Spleen (tissue), 11 donors: ENCODE measurements at regions not wholly inside any gene's neighbourhood (a gene's known extent, or its start where the extent isn't known, plus 50 kb on each side); places are given as distances from the start of the nearest gene placed in this dataset.

Experiments used
- DNase-seq: peaks from one replicate; pipeline ENCODE4 v3.0.0-alpha.2; 2020
- H3K27ac ChIP-seq, 8 donors: fragments of 200-600 bp; sonication (generic) in 7 of 8; 1 replicate in 4 of 8; 2 replicates in 4 of 8; pipeline versions ENCODE4 v1.5.0 to v1.8.0; 2016 to 2021; ENCODE audit warnings: inconsistent platforms in 4 of 8, mild to moderate bottlenecking in 4 of 8, moderate library complexity in 1 of 8
- H3K27me3 ChIP-seq, 7 donors: fragments of 200-600 bp; sonication (generic) in 6 of 7; replicated peaks in 1 of 7; 1 replicate in 4 of 7; 2 replicates in 3 of 7; pipeline versions ENCODE4 v1.5.0 to v1.8.0; 2016 to 2021; ENCODE audit warnings: inconsistent platforms in 3 of 7, mild to moderate bottlenecking in 1 of 7
- H3K36me3 ChIP-seq, 6 donors: fragments of 200-600 bp; sonication (generic) in 5 of 6; 1 replicate in 4 of 6; 2 replicates in 2 of 6; pipeline versions ENCODE4 v1.5.0 to v1.8.0; 2016 to 2021; ENCODE audit warnings: inconsistent platforms in 2 of 6
- H3K4me1 ChIP-seq, 6 donors: fragments of 200-600 bp; sonication (generic) in 5 of 6; 1 replicate in 3 of 6; 2 replicates in 3 of 6; pipeline versions ENCODE4 v1.5.0 to v1.8.0; 2016 to 2021; ENCODE audit warnings: inconsistent platforms in 3 of 6
- H3K4me3 ChIP-seq, 8 donors: fragments of 200-600 bp; sonication (generic) in 7 of 8; 1 replicate in 4 of 8; 2 replicates in 4 of 8; pipeline versions ENCODE4 v1.5.0 to v1.8.0; 2016 to 2021; ENCODE audit warnings: inconsistent platforms in 4 of 8, mild to moderate bottlenecking in 4 of 8, moderate library complexity in 2 of 8
- H3K9me3 ChIP-seq, 8 donors: fragments of 200-600 bp; sonication (generic) in 7 of 8; 1 replicate in 4 of 8; 2 replicates in 4 of 8; pipeline versions ENCODE4 v1.5.0 to v1.8.0; 2016 to 2021; ENCODE audit warnings: inconsistent platforms in 4 of 8
- CTCF ChIP-seq, 11 experiments: fragments of 200-600 bp in 7 of 11; fragments of 450-650 bp in 4 of 11; sonication (generic) in 4 of 11; IDR thresholded peaks in 8 of 11; conservative IDR thresholded peaks in 3 of 11; 1 replicate in 7 of 11; 2 replicates in 4 of 11; pipeline versions ENCODE4 v1.4.0 to v1.8.0; 2016 to 2021; ENCODE audit warnings: antibody characterized with exemption in 11 of 11, inconsistent platforms in 4 of 11, mild to moderate bottlenecking in 1 of 11
- POLR2A ChIP-seq, 3 donors: fragments of 450-650 bp; IDR thresholded peaks; one replicate each; pipeline ENCODE4 v1.5.1; 2017; ENCODE audit warnings: antibody characterized with exemption in 3 of 3, mild to moderate bottlenecking in 1 of 3
- POLR2AphosphoS5 ChIP-seq, 3 donors: sonication (generic); formaldehyde crosslinking; IDR thresholded peaks; one replicate each; pipeline ENCODE4 v1.5.1; 2017; ENCODE audit warnings: antibody characterized with exemption in 3 of 3
- WGBS, 5 donors: extraction: QIAGEN DNeasy Blood & Tissue Kit in 3 of 5; methylation state at CpG; one replicate each; pipeline versions ENCODE4 v1.1.5 to v1.1.7; 2013 to 2018; 5-methylcytosine and 5-hydroxymethylcytosine counted together
- intact Hi-C: fragments of 100-400 bp; cut with DNase I; formaldehyde crosslinking; loops from one replicate; pipeline ENCODE4 v1.15.0; 2023; ENCODE audit warnings: low total_unique reads
- donor health status: healthy with polysubstance abuse.
- donor health status: DM: no; HTN: no; CAD: no; lungs with moderate emphysema.
- donor health status: DM: no; HTN: no; CAD: no.
- donor health status: Bipolar disorder and iron deficiency.
- donor health status: healthy.
- donor health status: DM: no; HTN: no; CAD: no.
- donor health status: DM: yes; HTN: yes; CAD: no.

- Histone ChIP-seq H3K36me3 (no peaks in the 10 kb centered on the region), H3K27me3 (no peaks in the 10 kb centered on the region), H3K4me3 (no peak overlapping the region), H3K27ac (no peak overlapping the region), H3K9me3 (peaks cover 0 to 9% (median 0%) of the 10 kb centered on the region in 8 donors), H3K4me1 (no peaks in the 10 kb centered on the region)
- intact Hi-C loops: no loop called here
- no peak for DNase-seq
- WGBS, 5 donors: 35 to 79% (median 68%) methylated on average over 2 of the region's 2 CpGs
- TF ChIP-seq POLR2AphosphoS5 (IDR thresholded peaks at IDR 0.05): no peak
- no peak for TF ChIP-seq CTCF (IDR thresholded peaks at IDR 0.05 in 8 of 11, conservative IDR thresholded peaks at IDR 0.05 in 3 of 11)
- TF ChIP-seq POLR2A (IDR thresholded peaks at IDR 0.05): no peak
These were observed 1757.3 kb downstream of the PCDH7 start for GRCh38 chr4:32477518-32477917.

- H3K36me3 ChIP-seq: no peaks in the 10 kb centered on the region
- WGBS, 5 donors: 8 to 17% (median 12%) methylated on average over 2 of the region's 2 CpGs
- DNase-seq: no peak
- H3K27me3 ChIP-seq: no peaks in the 10 kb centered on the region
- H3K4me1 ChIP-seq: no peaks in the 10 kb centered on the region
- TF ChIP-seq POLR2A (IDR thresholded peaks at IDR 0.05): no peak
- TF ChIP-seq POLR2AphosphoS5 (IDR thresholded peaks at IDR 0.05): no peak
- TF ChIP-seq CTCF (IDR thresholded peaks at IDR 0.05 in 8 of 11, conservative IDR thresholded peaks at IDR 0.05 in 3 of 11): no peak
- no peak overlapping the region for H3K27ac ChIP-seq
- H3K4me3 ChIP-seq: no peak overlapping the region
- intact Hi-C loops: no loop called here
- H3K9me3 ChIP-seq: peaks cover 0 to 9% (median 0%) of the 10 kb centered on the region in 8 donors
These were observed 1765.8 kb downstream of the PCDH7 start for GRCh38 chr4:32485956-32486355.

- Histone ChIP-seq H3K4me3 (no peak overlapping the region), H3K27ac (no peak overlapping the region), H3K4me1 (no peaks in the 10 kb centered on the region), H3K27me3 (no peaks in the 10 kb centered on the region), H3K36me3 (no peaks in the 10 kb centered on the region), H3K9me3 (no peaks in the 10 kb centered on the region)
- 40 to 73% (median 70%) methylated on average over 1 of the region's 1 CpG for WGBS, 5 donors
- TF ChIP-seq POLR2A (IDR thresholded peaks at IDR 0.05) (no peak), CTCF (IDR thresholded peaks at IDR 0.05 in 8 of 11, conservative IDR thresholded peaks at IDR 0.05 in 3 of 11) (no peak), POLR2AphosphoS5 (IDR thresholded peaks at IDR 0.05) (no peak)
- intact Hi-C loops: no loop called here
- no peak for DNase-seq
These were observed 1768.5 kb downstream of the PCDH7 start for GRCh38 chr4:32488690-32489089.

GRCh38 chr4:32499171-32499570 is 1779.0 kb downstream of the PCDH7 start:
- intact Hi-C loops: no loop called here
- WGBS, 5 donors: 78 to 88% (median 84%) methylated on average over 5 of the region's 5 CpGs
- Histone ChIP-seq H3K9me3 (peaks cover 0 to 24% (median 8%) of the 10 kb centered on the region in 8 donors), H3K4me1 (no peaks in the 10 kb centered on the region), H3K27me3 (no peaks in the 10 kb centered on the region), H3K4me3 (no peak overlapping the region), H3K36me3 (no peaks in the 10 kb centered on the region), H3K27ac (no peak overlapping the region)
- no peak for DNase-seq
- TF ChIP-seq POLR2AphosphoS5 (IDR thresholded peaks at IDR 0.05): no peak
- TF ChIP-seq POLR2A (IDR thresholded peaks at IDR 0.05): no peak
- TF ChIP-seq CTCF (IDR thresholded peaks at IDR 0.05 in 8 of 11, conservative IDR thresholded peaks at IDR 0.05 in 3 of 11): no peak
